ENCODE measurements at regions not wholly inside any gene's neighbourhood (a gene's known extent, or its start where the extent isn't known, plus 50 kb on each side); places are given as distances from the start of the nearest gene placed in this dataset.
"Not testable (repeated sequence)": the region's sequence is repeated elsewhere in the genome, so short reads cannot be mapped to it uniquely, and the experiment has no call there.

GRCh38 chr5:118290204-118290603 is 698.1 kb downstream of the DTWD2 start:
- ATAC-seq (no peak), DNase-seq (ENCODE audit: low spot score) (no peak)
- TF ChIP-seq SOX15 (CRISPR knock-in tag; IDR thresholded peaks at IDR 0.05), result no peak
- H3K27me3 Mint-ChIP-seq (ENCODE audit: low read depth), result no peaks in the 10 kb centered on the region
- ChIA-PET CTCF (no interaction called here), POLR2A (no interaction called here)
- H3K27ac Mint-ChIP-seq, result no peak overlapping the region
- no peak overlapping the region for H3K4me3 Mint-ChIP-seq
- peaks cover 12% of the 10 kb centered on the region for H3K4me1 Mint-ChIP-seq
- no peaks in the 10 kb centered on the region for H3K36me3 Mint-ChIP-seq
- no peaks in the 10 kb centered on the region for H3K9me3 Mint-ChIP-seq

GRCh38 chr5:118284230-118284629 is 704.1 kb downstream of the DTWD2 start:
- DNase-seq (ENCODE audit: low spot score); H3K4me3 Mint-ChIP-seq; ATAC-seq; H3K36me3 Mint-ChIP-seq; H3K27me3 Mint-ChIP-seq (ENCODE audit: low read depth); CTCF ChIA-PET; H3K9me3 Mint-ChIP-seq; POLR2A ChIA-PET; H3K4me1 Mint-ChIP-seq; H3K27ac Mint-ChIP-seq: not testable (repeated sequence)

GRCh38 chr5:118282480-118283038 is 705.8 kb downstream of the DTWD2 start:
- CTCF ChIA-PET; H3K27ac Mint-ChIP-seq; POLR2A ChIA-PET; DNase-seq (ENCODE audit: low spot score); H3K4me1 Mint-ChIP-seq; ATAC-seq; H3K27me3 Mint-ChIP-seq (ENCODE audit: low read depth); H3K9me3 Mint-ChIP-seq; H3K4me3 Mint-ChIP-seq; H3K36me3 Mint-ChIP-seq: not testable (repeated sequence)

- no peak for ATAC-seq
- Mint-ChIP-seq H3K9me3 (peaks cover 9% of the 10 kb centered on the region), H3K4me3 (no peak overlapping the region), H3K36me3 (peaks cover 4% of the 10 kb centered on the region; the same call in 1 of the 2 replicates), H3K27ac (no peak overlapping the region), H3K27me3 (ENCODE audit: low read depth) (no peaks in the 10 kb centered on the region; the same call in 1 of the 2 replicates), H3K4me1 (no peaks in the 10 kb centered on the region)
- POLR2A ChIA-PET, result interaction anchor here (0.7 kb wide), 1 partner anchor 10 kb away, joined by 3 read pairs; no protein-coding TSS in a partner anchor
- DNase-seq (ENCODE audit: low spot score), result no peak
- CTCF ChIA-PET, result interaction anchor here (0.6 kb wide), 1 partner anchor 794 kb away, joined by 3 read pairs; no protein-coding TSS in a partner anchor
- no peak for TF ChIP-seq MYBL2 (CRISPR knock-in tag; IDR thresholded peaks at IDR 0.05)
- no peak for TF ChIP-seq CBFB (CRISPR knock-in tag; IDR thresholded peaks at IDR 0.05; ENCODE audit: low read depth)
- TF ChIP-seq ZSCAN18 (CRISPR knock-in tag; IDR thresholded peaks at IDR 0.05), result no peak
- no peak for TF ChIP-seq GABPB1 (CRISPR knock-in tag; IDR thresholded peaks at IDR 0.05)
- TF ChIP-seq FOXP1 (CRISPR knock-in tag; IDR thresholded peaks at IDR 0.05; ENCODE audit: borderline replicate concordance), result no peak
- TF ChIP-seq NR2C2 (CRISPR knock-in tag; IDR thresholded peaks at IDR 0.05), result no peak
- no peak for TF ChIP-seq ESRRA (CRISPR knock-in tag; IDR thresholded peaks at IDR 0.05; ENCODE audit: borderline replicate concordance)
- no peak for TF ChIP-seq PRRX2 (CRISPR knock-in tag; IDR thresholded peaks at IDR 0.05)
These were observed 708.6 kb downstream of the DTWD2 start for GRCh38 chr5:118279540-118280294.

- Mint-ChIP-seq H3K27me3 (ENCODE audit: low read depth) (no peaks in the 10 kb centered on the region), H3K4me3 (no peak overlapping the region), H3K27ac (no peak overlapping the region), H3K4me1 (no peaks in the 10 kb centered on the region), H3K36me3 (no peaks in the 10 kb centered on the region), H3K9me3 (peaks cover 8% of the 10 kb centered on the region; the same call in 1 of the 2 replicates)
- ChIA-PET CTCF (no interaction called here), POLR2A (no interaction called here)
- DNase-seq (ENCODE audit: low spot score) (no peak), ATAC-seq (no peak)
- no peak for TF ChIP-seq USF1 (CRISPR knock-in tag; IDR thresholded peaks at IDR 0.05)
- TF ChIP-seq NFYB (CRISPR knock-in tag; conservative IDR thresholded peaks at IDR 0.05; ENCODE audit: low read depth), result no peak
- TF ChIP-seq, protein P1, sequence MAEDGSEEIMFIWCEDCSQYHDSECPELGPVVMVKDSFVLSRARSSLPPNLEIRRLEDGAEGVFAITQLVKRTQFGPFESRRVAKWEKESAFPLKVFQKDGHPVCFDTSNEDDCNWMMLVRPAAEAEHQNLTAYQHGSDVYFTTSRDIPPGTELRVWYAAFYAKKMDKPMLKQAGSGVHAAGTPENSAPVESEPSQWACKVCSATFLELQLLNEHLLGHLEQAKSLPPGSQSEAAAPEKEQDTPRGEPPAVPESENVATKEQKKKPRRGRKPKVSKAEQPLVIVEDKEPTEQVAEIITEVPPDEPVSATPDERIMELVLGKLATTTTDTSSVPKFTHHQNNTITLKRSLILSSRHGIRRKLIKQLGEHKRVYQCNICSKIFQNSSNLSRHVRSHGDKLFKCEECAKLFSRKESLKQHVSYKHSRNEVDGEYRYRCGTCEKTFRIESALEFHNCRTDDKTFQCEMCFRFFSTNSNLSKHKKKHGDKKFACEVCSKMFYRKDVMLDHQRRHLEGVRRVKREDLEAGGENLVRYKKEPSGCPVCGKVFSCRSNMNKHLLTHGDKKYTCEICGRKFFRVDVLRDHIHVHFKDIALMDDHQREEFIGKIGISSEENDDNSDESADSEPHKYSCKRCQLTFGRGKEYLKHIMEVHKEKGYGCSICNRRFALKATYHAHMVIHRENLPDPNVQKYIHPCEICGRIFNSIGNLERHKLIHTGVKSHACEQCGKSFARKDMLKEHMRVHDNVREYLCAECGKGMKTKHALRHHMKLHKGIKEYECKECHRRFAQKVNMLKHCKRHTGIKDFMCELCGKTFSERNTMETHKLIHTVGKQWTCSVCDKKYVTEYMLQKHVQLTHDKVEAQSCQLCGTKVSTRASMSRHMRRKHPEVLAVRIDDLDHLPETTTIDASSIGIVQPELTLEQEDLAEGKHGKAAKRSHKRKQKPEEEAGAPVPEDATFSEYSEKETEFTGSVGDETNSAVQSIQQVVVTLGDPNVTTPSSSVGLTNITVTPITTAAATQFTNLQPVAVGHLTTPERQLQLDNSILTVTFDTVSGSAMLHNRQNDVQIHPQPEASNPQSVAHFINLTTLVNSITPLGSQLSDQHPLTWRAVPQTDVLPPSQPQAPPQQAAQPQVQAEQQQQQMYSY (CRISPR knock-in tag; IDR thresholded peaks at IDR 0.05), result no peak
- no peak for TF ChIP-seq ZNF532 (CRISPR knock-in tag; IDR thresholded peaks at IDR 0.05; ENCODE audit: borderline replicate concordance)
- TF ChIP-seq CREB1 (CRISPR knock-in tag; IDR thresholded peaks at IDR 0.05), result no peak
- TF ChIP-seq, protein P2, sequence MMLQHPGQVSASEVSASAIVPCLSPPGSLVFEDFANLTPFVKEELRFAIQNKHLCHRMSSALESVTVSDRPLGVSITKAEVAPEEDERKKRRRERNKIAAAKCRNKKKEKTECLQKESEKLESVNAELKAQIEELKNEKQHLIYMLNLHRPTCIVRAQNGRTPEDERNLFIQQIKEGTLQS (CRISPR knock-in tag; conservative IDR thresholded peaks at IDR 0.05), result no peak
- TF ChIP-seq MYBL2 (CRISPR knock-in tag; IDR thresholded peaks at IDR 0.05), result no peak
These were observed 717.8 kb downstream of the DTWD2 start for GRCh38 chr5:118270526-118270925.
